GM18951 (cell line): ENCODE measurements at regions not wholly inside any gene's neighbourhood (a gene's known extent, or its start where the extent isn't known, plus 50 kb on each side); places are given as distances from the start of the nearest gene placed in this dataset.

ENCODE experiments used
- POLR2A ChIP-seq: IDR thresholded peaks from 4 replicates; pipeline ENCODE4 v1.6.1; 2011; ENCODE audit warnings: mild to moderate bottlenecking; ENCODE audit not compliant: insufficient read length, insufficient read depth; ENCODE audit errors: extremely low read depth
- in situ Hi-C: fragments of 300-500 bp; cut with MboI; formaldehyde crosslinking; loops from one replicate; pipeline ENCODE4 v1.12.0; 2022; ENCODE audit warnings: low sequenced_read_pairs, mixed read lengths, inconsistent platforms; ENCODE audit not compliant: unreplicated experiment

GRCh38 chr2:226190479-226191252 is 609.0 kb downstream of the IRS1 start:
- no peak for TF ChIP-seq POLR2A
- in situ Hi-C loops = no loop called here

DNA sequence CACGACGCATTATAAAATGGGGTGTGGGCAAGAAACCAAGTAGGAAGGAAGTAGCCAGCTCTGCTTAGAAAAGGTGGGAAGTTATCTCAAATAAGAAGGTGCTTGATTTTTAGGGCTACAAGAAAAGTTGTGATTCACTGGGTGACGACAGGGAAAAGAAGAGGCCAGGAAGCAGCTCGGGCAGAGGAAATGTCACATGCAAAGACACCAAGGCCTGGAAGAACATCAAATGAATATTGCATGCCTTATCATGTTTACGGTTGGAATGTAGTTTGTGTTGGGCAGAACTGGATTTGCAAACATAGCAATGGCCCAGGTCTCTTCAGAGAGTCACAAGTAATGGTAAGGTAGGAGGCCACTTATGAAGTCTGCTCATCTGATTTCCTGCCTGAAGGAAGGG is 610.6 kb downstream of the IRS1 start:
- no peak for TF ChIP-seq POLR2A
- in situ Hi-C loops = no loop called here

DNA sequence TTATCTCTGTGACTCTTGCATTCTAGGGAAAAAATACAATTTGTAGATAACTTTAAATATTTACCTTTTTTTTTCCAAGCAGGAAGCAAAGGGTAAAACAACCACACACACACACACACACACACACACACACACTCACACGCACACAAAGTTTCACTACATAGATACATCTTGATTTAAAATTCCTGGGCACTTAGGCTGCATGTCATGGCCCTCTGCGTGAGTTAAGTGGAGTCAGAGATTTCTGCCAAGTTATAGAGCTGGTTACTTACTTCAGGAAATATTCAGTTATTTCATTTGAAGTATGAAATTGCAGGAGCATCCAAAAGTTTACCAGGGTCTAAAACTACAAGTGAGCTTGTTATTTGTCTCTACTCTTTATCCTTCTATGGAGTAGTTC is 612.0 kb downstream of the IRS1 start:
- TF ChIP-seq POLR2A = no peak
- in situ Hi-C loops = no loop called here

DNA sequence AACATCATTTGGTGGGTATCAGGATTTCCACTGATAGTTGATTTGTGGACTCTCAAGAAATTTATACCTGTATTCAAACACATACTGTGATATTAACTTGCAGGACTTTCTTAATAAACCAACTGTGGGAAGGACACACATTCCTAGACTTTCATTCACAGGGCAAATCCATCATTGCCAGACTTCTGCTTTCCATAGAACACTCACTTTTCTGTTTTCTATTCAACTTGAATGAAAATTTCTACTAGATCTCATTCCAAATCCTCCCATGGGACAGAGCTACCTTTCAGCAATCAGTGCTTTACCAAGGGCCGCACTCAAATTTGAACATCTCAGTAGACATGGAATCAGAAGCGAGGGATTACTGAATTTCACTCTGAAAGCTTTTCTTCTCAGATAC is 612.5 kb downstream of the IRS1 start:
- no peak for TF ChIP-seq POLR2A
- in situ Hi-C loops = no loop called here

GRCh38 chr2:226185616-226186211 is 613.9 kb downstream of the IRS1 start:
- in situ Hi-C loops = no loop called here

GRCh38 chr2:226184940-226185615 is 614.5 kb downstream of the IRS1 start:
- TF ChIP-seq POLR2A = no peak
- in situ Hi-C loops = no loop called here

More at GRCh38 chr2:226185616-226186211, 613.9 kb downstream of the IRS1 start:
- no peak for TF ChIP-seq POLR2A

DNA sequence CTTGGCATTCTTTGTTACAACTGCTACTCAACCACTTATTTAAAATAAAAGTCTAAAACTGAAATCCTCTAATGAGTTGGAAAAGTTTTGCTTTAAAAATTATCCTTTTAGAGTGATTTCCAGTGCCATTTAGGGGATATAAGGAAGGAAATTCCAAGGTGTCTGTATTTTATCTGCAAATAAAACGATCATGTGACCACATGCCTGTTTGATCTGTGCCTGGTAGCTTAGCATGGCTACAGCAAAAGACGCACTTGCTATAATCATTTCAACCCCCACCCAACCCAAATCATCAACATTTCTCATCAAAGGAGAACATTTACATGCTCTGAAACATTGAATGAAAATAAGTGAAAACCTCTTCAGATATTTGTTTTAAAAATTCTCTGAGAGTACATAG is 615.1 kb downstream of the IRS1 start:
- TF ChIP-seq POLR2A = no peak
- in situ Hi-C loops = no loop called here

GRCh38 chr2:226183550-226183949 is 616.1 kb downstream of the IRS1 start:
- no peak for TF ChIP-seq POLR2A
- in situ Hi-C loops = no loop called here

DNA sequence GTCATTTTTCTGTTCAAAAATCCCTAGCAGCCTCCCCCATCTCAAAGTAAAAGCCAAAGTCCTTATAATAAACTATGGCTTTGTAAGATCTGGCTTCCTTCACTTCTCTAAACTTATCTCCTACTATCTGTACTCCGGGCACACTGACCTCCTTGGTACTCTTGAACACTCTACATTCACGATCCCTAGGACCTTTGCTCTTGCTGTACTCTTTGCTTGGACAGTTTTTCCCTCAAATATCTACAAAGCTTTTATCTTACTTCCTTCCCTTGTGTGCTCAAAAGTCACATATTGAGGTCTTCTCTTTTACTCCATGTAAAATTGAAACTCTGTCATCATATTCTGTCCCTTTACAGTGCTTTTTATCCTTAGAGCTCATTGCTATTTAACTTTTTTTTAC is 616.6 kb downstream of the IRS1 start:
- TF ChIP-seq POLR2A = no peak
- in situ Hi-C loops = no loop called here

DNA sequence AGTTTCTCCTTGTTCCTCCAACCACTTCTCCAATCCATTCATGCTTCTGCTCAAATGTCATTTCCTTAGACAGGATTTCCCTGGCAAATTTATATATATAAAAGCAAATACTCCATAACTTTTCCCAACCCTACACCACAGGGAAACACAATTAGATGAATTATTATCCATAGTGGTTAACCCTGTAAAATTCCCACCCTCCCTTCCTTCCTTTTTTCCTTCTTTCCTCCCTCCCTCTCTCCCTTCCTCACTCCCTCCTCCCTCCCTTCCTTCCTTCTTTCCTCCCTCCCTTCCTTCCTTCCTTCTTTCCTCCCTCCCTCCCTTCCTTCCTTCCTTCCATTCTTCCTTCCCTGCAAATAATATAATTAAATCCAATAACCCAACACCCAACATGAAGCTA is 617.7 kb downstream of the IRS1 start:
- in situ Hi-C loops = no loop called here
- no peak for TF ChIP-seq POLR2A

GRCh38 chr2:226180281-226180884 is 619.2 kb downstream of the IRS1 start:
- no peak for TF ChIP-seq POLR2A
- in situ Hi-C loops = no loop called here

- in situ Hi-C loops = no loop called here
- no peak for TF ChIP-seq POLR2A
Observed at GRCh38 chr2:226179010-226179409, 620.6 kb downstream of the IRS1 start.

DNA sequence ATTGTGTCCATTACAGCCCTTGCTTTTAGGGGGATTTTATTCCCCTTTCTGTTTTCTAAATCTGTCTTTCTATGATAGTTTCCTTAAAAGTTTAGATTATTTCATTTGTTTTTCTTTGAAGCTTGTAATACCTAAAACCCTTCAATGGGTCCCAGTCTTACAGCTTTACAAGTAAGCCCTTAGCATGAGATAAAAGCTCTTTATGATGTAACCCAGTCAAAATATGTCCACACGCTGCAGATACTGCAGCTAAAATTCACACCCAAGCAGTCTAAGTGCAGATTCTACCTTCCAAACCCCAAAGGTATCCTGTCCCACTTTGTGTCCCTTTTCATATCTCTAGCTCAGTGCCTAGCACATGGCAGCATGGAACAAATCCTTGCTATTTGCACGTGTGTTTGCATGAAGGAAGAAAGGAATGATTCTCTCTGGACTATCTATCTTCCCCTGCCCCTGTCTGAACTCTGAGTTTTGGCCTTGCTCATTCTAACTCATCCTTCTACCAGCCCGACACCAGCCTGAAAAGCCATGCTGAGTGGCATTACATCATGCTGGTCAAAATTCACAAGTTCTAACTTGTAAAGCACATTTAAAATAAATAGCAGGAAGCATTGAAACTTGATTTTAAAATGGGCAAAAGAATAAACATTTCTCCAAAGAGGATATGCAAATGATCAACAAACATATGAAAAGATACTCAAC is 623.2 kb downstream of the IRS1 start:
- TF ChIP-seq POLR2A = no peak
- in situ Hi-C loops = no loop called here

DNA sequence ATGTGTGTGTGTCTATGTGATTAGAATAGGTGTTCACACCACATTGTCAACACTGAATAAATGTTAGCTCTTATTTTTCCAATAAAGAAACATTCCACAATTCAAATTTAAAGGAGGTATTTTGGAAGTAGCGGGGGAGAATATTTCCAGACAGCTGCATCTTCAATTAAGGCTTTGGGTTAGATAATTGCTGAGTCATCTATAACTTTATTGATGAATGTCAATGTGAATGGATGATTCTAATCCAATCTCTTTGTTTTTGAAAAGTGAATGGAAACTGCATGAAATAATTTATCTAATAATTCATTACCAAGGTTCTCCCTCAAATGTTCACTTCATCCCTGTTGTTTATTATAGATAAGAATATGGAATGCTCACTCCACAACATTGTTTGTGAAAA is 625.2 kb downstream of the IRS1 start:
- no peak for TF ChIP-seq POLR2A
- in situ Hi-C loops = no loop called here
